ENCODE measurements at regions not wholly inside any gene's neighbourhood (a gene's known extent, or its start where the extent isn't known, plus 50 kb on each side); places are given as distances from the start of the nearest gene placed in this dataset.

DNA sequence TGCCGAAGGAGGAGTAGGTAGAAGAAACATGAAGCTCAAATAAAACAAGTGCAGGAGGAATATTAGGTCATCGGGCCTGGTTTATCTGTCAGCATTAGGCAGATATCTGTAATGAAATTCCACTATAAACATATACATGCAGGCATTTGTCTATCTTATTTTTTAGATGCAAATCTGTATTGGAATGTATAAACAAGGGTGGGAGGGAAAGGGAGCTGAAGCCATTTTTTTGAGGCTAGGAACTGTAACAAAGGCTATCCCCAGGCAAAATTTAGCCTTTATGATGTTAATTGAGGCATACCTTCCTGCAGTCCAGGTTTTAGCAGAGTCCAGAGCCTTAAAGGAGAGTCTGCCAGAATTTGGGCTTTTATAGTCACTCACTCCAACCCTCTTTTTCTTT is 72.5 kb downstream of the PHLDA1 start:
- no peak for DNase-seq
- Histone ChIP-seq H3K9ac (ENCODE audit: low read length in 3 of 3) (no peak overlapping the region), H3K27ac (ENCODE audit: low read depth in 2 of 2, low read length in 2 of 2) (no peak overlapping the region), H3K27me3 (ENCODE audit: control insufficient read depth, insufficient read depth, low read length) (no peaks in the 10 kb centered on the region), H3K36me3 (ENCODE audit: control insufficient read depth in 2 of 3, insufficient read depth in 3 of 3, low read length in 3 of 3) (no peaks in the 10 kb centered on the region), H3K4me1 (ENCODE audit: control insufficient read depth in 2 of 3, insufficient read depth in 2 of 3, low read depth in 1 of 3, low read length in 3 of 3) (peaks cover 0 to 13% (median 7%) of the 10 kb centered on the region in 3 donors), H3K9me3 (ENCODE audit: control insufficient read depth in 2 of 3, insufficient read depth in 1 of 3, low read length in 3 of 3) (no peaks in the 10 kb centered on the region), H3K4me3 (ENCODE audit: low read length in 3 of 3) (no peak overlapping the region)
- intact Hi-C loops (cut with DNase I): no loop called here
- TF ChIP-seq, protein P1, sequence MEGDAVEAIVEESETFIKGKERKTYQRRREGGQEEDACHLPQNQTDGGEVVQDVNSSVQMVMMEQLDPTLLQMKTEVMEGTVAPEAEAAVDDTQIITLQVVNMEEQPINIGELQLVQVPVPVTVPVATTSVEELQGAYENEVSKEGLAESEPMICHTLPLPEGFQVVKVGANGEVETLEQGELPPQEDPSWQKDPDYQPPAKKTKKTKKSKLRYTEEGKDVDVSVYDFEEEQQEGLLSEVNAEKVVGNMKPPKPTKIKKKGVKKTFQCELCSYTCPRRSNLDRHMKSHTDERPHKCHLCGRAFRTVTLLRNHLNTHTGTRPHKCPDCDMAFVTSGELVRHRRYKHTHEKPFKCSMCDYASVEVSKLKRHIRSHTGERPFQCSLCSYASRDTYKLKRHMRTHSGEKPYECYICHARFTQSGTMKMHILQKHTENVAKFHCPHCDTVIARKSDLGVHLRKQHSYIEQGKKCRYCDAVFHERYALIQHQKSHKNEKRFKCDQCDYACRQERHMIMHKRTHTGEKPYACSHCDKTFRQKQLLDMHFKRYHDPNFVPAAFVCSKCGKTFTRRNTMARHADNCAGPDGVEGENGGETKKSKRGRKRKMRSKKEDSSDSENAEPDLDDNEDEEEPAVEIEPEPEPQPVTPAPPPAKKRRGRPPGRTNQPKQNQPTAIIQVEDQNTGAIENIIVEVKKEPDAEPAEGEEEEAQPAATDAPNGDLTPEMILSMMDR (IDR thresholded peaks at IDR 0.05; ENCODE audit: borderline replicate concordance, extremely low read depth, insufficient read depth): no peak
- no peak for FAIRE-seq

GRCh38 chr12:75955251-75955650 is 76.3 kb downstream of the PHLDA1 start:
- DNase-seq (no peak), FAIRE-seq (no peak)
- Histone ChIP-seq H3K9ac (ENCODE audit: low read length in 3 of 3) (no peak overlapping the region), H3K9me3 (ENCODE audit: control insufficient read depth in 2 of 3, insufficient read depth in 1 of 3, low read length in 3 of 3) (no peaks in the 10 kb centered on the region), H3K4me3 (ENCODE audit: low read length in 3 of 3) (no peak overlapping the region), H3K36me3 (ENCODE audit: control insufficient read depth in 2 of 3, insufficient read depth in 3 of 3, low read length in 3 of 3) (no peaks in the 10 kb centered on the region), H3K4me1 (ENCODE audit: control insufficient read depth in 2 of 3, insufficient read depth in 2 of 3, low read depth in 1 of 3, low read length in 3 of 3) (peaks cover 0 to 10% (median 6%) of the 10 kb centered on the region in 3 donors), H3K27me3 (ENCODE audit: control insufficient read depth, insufficient read depth, low read length) (no peaks in the 10 kb centered on the region), H3K27ac (ENCODE audit: low read depth in 2 of 2, low read length in 2 of 2) (no peak overlapping the region)
- TF ChIP-seq, protein P1 (IDR thresholded peaks at IDR 0.05; ENCODE audit: borderline replicate concordance, extremely low read depth, insufficient read depth): no peak
- intact Hi-C loops (cut with DNase I): no loop called here

DNA sequence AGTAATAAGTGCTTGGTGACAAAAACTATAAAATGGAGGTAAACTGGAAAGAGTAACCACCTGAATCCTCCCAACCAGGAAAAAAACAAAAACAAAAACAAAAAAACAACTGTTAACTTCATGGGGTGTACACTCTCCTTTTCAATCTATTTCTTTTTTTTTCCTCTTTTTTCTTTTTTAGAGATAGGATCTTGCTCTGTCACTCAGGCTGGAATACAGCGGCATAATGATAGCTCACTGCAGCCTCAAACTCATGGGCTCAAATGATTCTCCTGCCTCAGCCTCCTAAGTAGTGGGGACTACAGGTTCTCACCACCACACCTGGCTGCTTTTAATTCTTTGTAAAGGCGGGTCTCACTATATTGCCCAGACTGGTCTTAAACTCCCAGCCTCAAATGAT is 76.8 kb downstream of the PHLDA1 start:
- FAIRE-seq: no peak
- no peak overlapping the region for H3K27ac ChIP-seq (ENCODE audit: low read depth in 2 of 2, low read length in 2 of 2)
- intact Hi-C loops (cut with DNase I): no loop called here

More for the DNA sequence above, 76.8 kb downstream of the PHLDA1 start:
- no peak overlapping the region for H3K9ac ChIP-seq (ENCODE audit: low read length in 3 of 3)
- H3K4me1 ChIP-seq (ENCODE audit: control insufficient read depth in 2 of 3, insufficient read depth in 2 of 3, low read depth in 1 of 3, low read length in 3 of 3): peaks cover 0 to 5% (median 2%) of the 10 kb centered on the region in 3 donors
- no peak overlapping the region for H3K4me3 ChIP-seq (ENCODE audit: low read length in 3 of 3)
- no peaks in the 10 kb centered on the region for H3K36me3 ChIP-seq (ENCODE audit: control insufficient read depth in 2 of 3, insufficient read depth in 3 of 3, low read length in 3 of 3)
- TF ChIP-seq, protein P1 (IDR thresholded peaks at IDR 0.05; ENCODE audit: borderline replicate concordance, extremely low read depth, insufficient read depth): no peak
- H3K9me3 ChIP-seq (ENCODE audit: control insufficient read depth in 2 of 3, insufficient read depth in 1 of 3, low read length in 3 of 3): no peaks in the 10 kb centered on the region
- DNase-seq: no peak
- H3K27me3 ChIP-seq (ENCODE audit: control insufficient read depth, insufficient read depth, low read length): no peaks in the 10 kb centered on the region

Data from kidney (tissue), 13 donors.